Activated CD8-positive, alpha-beta memory T cell treated with anti-CD3 and anti-CD28 coated beads for 4 hours (primary cell): ENCODE measurements at regions not wholly inside any gene's neighbourhood (a gene's known extent, or its start where the extent isn't known, plus 50 kb on each side); places are given as distances from the start of the nearest gene placed in this dataset.

Experiments
- DNase-seq, 2 donors: peaks; one replicate each; pipeline ENCODE4 v3.0.0-alpha.2; 2020; ENCODE audit warnings: low read depth in 2 of 2

DNA sequence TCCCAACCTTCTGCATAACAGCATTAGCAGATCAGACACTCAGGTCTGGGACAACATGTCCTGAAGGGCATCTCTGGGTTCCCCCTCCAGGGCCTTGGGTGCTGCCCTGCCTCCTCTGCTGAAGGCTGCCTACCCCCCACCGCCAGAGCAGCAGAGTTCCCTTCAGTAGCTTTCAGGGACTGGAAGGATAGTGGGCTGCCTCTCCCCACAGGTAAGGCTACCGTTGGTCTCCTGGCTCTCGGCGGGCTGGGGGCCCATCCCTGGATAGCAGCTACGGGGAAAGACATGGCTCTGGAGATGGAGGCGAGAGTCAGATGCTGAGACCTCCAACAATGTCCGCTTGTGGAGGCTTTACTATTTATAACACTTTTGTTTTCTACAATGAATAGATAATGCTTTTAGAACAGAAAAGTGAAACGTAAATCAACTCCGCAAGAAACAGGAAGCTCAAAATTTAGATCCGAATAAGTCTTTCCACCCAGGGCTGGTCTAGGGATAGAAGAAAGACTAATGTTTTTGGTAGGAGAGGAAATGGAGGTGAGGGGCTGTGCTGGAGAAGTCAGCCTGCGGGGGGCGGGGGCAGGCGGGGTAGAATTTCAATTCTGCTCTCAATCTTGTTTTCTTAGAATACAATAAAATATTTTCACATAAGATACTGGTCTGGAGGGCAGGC lies 58.4 kb downstream of the ARL4C start:
- no peak for DNase-seq

DNA sequence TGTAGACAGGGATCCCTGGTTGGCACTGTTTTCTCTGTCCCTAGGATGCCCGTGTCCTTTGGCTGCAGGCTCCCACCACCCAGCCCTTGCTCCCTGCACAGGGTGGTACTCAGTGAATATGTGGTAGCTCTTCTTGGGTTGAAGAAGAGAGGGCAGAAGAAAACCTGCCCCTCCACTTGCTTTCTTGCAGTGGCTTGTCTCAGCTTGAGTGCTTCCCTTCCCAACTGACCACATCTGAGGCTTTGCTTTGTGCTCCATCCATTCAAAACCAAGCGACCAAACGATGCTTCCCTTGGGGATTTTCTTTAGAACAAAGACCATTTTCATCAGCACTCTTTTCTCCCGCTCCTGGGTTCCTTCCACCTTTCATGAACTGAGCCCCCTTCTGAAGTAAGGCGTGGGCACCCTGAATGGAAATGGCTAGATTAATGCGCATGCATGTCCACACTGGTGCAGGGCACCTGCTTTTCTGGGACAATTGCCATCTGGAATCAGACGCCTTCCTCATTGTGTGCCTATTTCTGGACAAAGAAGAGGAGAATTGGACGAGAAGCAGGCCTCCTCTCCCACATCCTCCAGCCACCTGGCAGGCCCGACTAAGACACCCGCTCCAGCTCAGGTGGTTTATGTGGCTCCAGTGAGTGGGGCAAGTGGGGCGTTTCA lies 59.1 kb downstream of the ARL4C start:
- no peak for DNase-seq

DNA sequence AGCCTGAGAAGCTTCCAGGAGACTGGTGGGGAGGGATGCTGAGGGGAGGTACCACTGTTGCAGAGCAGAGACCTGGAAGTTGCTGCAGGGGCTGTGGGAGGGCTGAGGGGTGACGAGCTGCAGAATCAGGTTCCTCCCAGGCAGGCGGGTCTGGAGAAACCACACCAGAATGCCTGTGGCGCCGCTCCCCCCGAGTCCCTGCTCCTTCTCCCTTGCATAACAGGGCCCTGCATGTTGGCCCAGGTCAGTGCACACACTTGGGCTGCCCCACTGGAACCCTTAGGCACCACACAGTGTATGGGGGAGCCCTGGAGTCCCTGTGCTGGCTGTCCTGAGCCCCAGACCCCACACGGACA lies 60.4 kb downstream of the ARL4C start:
- DNase-seq: no peak

DNA sequence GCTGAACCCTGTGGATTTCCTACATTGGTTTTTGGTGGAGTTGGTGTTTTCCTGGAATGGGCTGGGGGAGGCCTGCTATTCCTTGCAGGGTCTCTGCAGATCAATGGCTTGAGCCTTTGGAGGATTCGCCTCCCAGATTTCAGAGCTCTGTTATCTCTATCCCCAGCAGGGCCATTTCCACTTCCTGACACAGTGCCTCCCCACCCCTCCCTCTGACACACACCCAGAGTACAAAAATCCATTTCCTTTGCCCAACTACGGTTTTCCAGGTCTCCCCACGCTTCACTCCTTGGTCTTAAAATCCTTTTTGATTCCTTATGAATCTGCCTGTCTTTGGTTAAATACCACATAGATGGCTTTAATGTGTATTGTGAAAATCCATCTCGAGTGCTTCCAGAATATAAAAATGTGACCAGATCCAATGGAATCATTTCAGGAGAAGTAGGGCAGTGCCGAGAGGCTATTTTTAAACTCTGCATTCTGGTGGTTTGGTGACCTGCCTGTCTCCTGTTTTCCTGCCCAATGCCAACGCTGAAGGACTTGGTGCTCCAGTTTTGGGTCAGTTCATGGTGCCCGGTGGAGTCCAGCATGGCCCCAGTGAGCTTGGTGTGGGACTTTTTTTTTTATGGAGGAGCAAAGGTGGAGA lies 60.9 kb downstream of the ARL4C start:
- no peak for DNase-seq

DNA sequence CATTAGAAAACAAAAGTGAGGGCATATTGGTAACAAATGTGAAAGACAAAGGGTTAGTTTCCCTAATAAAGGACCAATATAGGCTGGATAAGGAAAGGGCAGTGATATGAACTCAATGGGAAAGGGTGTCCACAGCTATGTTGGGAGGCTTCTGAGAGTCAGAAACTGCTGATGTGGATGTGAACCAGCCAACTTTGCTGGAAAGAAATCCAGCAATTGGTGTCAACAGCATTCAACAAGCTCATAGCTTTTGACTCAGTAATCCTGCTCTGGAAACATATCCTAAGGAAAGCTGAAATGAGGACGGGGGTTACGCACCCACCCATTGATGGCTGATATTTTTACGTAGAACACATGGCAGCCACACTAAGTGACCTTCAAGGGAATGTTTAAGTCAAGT lies 63.7 kb downstream of the ARL4C start:
- DNase-seq: no peak

DNA sequence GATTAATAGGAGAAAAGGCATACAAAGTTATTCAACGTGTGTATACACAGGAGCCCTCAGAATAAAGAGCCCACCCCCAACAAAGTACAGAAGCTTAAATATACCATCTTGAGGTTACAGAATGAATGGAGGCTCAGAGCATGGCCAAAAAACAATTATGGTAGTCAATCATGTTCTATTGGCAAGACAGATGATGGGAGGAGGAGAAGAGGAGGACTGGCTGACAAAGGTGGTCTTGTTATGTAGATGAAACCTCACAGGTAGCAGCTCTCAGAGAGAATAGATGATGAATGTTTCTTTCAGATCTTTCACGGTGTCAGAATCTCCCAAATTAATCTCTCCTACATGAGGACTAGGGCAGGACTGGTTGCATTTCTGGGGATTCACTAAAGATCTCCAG lies 66.0 kb downstream of the ARL4C start:
- DNase-seq: no peak

DNA sequence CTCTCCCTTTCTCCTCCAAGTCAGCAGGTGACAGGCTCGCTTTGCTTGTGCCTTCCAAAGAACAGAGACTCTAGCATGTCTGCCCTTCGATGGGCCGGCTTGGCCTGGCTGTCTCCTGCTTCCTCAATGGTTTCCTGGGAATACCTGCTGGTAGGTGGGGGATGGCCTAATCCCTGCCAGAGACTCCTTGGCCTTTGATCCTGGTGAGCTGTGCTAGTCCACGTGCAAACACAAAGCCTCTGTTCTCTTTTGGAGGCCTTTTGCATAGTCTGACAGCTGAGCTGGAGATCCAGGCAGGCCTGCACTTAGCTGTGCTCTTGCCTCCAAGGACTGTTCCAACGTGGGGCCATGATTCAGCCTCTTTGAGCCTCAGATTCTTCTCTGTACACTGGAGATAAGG lies 67.6 kb downstream of the ARL4C start:
- DNase-seq: no peak

DNA sequence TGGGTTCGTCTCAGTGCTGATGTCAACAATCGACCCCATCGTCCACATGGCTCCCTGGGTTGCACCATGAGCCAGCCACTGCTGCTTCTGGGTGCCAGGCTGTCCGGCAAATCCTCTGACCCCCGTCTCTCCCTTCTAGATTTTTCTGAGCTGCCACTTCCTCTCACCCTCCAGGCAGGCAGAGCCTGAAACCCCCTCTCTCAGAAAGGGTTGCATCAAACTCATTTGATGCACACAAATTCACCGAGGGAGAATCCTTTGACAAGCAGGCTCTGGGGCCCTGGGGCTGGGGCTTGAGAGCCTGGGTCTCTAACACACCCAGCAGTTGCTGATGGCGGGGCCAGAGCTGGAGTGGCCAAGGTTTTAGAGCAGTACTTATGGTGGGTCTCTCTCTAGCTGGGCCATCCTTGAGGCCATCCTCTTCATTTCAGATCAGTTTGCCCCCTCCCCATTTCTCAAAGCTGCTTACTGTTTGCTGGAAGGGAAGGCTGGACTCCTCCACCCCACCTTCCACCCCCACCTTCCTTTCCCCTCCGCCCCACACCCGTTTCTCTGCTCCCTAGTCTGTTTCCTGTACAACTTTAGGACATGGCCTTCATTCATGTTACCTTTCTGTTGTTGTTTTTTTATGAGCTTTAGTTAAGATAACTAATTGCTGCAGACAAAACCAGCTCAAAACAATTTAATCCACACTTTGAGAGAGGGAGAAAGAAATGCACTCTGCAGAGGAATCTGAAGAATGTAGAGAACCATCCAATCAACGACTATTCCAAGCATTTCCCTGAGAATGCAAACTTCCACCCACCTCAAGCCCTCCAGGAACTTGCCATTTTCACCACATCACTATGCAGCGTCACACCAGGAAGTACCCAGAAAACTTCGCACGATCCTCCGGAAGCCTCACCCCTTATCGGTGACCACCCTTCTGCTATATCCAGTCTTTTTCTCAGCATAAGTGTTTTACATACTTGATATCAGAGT lies 69.5 kb downstream of the ARL4C start:
- no peak for DNase-seq

DNA sequence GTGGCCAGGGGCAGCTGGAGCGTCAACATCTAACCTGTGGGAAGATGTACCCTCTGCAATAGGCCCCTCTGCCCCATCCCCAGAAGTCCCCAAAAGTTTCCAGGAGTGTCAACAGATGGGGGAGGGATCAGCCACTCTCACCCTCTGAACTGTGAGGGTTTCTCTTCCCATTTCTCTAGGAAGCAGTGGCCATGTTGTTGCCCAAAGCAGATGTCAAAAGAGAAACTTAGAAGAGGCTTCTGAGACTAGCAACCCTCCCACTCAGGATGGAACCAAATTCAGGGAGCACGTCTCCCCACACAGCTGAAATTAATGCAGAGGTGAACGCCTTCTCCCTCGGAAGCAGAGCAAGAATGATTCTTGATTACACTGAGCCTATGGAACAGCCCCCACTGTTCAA lies 70.3 kb downstream of the ARL4C start:
- DNase-seq: no peak

DNA sequence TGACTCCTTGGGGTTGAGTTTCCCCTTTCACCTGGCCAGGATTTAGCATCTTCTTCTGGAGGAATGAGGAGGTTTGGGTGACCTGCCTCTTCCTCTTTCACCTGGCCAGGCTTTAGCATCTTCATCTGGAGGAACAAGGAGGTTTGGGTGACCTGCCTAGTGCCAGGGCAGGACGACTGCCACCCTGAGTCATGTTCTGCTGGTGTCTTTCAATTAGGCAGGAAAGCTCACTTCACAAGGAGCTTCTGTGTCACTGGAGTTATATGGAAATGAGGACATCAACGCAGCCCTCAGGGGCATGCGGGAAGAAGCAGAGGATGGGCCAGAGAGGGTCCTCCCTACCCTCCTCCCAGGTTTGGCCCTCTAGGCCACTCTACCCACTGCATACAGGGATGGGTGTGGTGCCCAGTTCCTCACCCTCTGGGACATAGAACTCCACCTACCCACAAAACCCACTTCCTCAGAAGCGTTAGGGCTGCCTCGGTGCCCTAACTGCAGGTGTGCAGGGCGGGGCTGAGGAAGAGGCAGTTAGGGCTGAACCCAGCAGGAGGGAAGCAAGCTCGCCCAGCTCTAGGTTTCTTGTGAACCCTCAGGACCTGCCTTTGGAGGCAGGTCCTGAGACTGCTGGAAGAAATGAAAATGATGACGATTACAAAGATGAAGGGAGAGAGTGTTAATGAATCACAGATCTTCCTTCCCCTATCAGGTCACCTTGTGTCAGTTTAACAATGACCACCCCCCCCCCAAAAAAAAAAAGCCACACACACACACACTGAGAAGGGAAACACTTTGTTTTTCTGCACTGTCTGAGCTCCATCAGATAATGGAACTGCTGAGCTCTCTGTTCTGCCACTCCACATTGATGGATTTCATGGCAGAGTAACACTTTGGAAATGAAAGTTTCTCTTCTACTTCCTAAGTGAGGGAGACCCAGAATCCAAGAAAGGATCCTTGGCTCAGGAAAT lies 71.0 kb downstream of the ARL4C start:
- DNase-seq: peak; percentile 23 to 44

DNA sequence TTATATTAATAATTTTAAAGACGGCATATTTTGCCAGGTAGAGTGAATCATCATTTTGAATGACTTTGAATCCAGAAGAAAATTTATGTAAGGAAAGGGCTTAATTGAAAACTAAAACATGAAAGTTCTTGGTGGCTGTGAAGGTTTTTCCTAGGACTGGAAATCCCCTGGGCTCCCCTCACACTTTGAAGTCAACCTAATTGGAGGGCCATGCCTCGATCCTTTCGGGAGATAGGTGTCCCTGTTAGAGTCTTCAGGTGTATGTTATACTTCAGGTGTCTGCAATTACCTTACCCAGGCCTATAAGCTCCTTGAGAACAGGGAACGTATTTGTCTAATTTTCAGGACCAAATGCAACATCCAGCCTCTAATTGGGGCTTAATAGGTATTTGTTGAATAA lies 73.0 kb downstream of the ARL4C start:
- no peak for DNase-seq

DNA sequence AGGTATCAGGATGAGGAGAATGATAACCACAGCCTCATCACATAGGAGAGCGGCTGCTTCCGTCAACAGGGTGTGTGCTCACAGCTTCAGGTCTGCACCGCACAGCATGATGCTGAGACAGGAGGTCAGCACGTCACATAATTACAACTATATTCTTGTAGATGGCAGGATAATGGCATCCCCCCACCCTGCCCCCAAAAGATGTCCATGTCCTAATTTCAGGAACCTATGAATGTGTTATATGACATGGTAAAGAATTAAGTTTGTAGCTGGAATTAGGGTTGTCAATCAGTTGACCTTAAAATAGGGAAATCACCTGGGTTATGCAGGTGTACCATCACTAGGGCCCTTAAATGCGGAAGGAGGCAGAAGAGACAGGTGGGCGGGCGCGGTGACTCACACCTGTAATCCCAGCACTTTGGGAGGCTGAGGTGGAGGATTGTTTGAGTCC lies 73.9 kb downstream of the ARL4C start:
- DNase-seq: peak in 1 of 2 donors; percentile 30

DNA sequence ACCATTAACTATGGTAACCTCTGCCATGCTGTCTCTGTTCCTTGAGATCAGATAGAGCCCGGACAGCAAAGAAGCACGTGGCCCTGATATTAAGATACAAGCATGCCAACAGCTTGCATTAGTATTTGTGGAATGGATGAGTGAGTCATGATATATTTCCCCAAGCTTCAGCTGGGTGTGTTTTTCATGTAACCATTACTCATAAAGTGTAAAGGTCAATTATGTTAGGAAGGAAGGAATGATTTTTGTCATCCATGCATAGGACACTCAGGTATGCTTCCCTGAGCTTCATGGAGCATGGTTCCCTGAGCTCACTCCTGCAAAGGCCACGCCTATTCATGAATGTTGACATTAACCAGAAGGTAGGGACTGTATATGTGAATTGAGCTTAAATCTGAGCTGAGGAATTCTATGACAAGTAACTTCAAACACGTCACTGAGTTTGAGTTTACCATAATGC lies 74.6 kb downstream of the ARL4C start:
- no peak for DNase-seq

DNA sequence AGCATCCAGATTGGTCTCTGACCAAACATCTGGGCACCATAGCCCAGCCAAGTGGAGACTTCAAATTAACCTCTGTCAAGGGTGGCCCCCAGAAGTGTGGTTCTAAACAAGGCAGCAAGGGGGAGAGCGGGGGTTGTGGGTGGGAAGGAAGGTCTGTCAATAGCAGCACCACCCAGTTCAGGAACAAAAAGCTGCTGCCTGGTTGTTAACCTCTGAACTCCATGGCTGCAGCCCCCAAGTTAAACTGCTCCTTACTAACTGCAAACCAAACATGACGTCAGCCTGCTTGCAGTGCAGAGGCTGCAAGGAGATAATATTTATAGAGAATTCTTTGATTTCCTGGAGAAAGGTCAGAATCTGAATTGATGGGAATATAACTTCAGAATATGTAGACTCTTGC lies 76.5 kb downstream of the ARL4C start:
- no peak for DNase-seq

DNA sequence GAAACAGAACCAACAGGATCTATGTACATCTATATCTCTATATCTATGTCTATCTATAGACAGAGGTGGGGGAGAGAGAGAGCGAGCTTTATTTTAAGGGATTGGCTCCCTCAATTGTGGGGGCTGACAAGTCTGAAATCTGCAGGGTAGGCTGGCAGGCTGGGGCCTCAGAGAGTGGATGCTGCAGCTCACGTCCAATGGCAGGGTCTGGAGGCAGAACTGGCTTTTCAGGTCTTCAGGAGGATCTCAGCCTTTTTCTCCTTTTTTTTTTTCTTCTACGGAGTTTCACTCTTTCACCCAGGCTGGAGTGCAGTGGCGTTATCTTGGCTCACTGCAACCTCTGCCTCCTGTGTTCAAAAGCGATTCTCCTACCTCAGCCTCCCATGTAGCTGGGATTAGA lies 77.2 kb downstream of the ARL4C start:
- DNase-seq: no peak

DNA sequence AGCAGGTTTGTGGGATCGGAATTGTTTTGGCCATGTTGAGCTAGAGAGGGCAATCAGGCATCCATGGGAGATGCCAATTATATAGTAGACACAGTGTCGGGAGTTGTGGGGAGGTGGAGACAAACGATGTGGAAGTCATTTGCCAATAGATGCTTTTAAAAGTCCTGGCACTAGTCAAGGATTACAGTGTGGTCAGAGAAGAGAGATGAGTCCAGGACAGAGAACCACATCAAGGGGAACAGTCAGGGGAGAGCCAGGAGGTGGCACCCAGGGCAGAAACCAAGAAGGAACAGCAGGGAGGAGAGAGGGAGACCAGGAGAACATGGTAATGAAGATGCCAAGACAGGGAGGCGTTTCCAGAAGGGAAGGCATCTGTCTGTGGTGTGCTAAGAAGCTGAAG lies 81.2 kb downstream of the ARL4C start:
- no peak for DNase-seq

DNA sequence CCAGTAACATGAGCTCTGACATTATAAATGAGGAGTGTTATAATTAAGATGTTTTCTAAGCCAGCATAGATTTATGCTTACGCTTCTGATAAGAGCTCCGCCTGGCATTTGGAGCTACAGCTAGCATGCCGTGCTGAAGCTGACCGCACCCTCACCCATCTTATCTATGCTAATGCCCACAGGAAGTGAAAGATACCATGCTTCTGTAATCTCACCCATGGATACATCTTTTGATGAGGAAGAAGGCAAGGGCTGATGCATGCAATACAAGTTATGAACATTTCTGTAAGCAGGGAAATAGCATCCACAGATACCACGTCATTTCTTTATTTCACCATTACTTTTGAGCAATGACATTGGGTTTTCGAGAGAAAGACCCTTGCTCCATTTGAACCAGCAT lies 82.3 kb downstream of the ARL4C start:
- DNase-seq: no peak

DNA sequence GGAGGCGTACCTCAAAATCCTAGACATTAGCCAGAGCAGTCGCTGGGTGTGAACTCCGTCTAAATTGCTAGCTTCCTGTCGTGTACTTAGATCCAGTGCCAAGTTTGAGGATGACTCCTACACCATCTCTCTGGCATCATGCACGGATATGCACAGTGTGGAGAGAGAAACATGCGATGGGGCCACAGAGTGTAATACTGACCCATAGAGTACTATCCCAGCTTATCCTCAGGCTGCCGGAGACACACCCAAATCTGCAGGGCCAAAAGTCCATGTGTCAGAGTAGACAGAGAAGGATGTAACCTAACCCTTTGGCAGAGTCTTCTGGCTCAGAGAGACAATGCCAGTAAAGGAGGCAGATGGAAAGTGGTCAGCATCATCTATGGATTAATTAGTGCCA lies 84.2 kb downstream of the ARL4C start:
- DNase-seq: no peak

DNA sequence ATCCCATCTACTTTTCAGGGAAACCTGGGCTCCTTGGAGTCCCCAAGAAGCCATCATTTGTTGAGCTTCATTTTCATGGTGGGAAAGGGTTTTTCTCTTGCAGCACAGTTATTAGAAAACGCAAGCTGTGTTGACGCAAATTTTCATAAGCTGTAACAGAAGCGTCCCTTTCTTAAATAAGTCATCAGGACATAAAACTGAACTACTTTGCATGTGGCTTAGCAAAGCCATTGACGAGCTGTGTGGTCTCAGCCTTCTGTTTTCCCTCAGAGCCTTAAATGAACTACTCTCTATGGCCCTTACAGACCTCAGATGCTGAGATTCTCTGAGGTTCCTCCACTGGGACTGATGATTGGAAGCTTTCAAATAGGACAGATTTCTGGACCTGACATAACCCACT lies 85.1 kb downstream of the ARL4C start:
- no peak for DNase-seq

DNA sequence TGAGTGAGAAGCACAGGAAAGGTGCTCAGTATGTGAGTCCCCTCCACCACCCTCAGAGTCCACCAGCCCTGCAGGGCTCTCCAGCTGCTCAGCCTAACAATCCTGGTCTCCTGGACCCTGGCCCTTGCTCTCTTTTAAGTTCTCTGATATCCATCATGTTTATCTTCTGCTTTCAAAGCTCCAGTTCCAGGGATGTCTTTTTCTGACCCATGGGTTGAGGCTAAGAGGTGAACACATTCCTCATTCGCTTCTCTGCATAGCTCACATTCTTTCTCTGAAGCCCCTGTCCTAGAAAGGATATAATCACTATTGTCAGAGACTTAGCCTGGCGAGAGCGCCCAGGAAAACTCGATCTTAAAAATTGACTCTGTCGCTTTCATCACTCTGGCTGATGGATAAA lies 86.4 kb downstream of the ARL4C start:
- no peak for DNase-seq

DNA sequence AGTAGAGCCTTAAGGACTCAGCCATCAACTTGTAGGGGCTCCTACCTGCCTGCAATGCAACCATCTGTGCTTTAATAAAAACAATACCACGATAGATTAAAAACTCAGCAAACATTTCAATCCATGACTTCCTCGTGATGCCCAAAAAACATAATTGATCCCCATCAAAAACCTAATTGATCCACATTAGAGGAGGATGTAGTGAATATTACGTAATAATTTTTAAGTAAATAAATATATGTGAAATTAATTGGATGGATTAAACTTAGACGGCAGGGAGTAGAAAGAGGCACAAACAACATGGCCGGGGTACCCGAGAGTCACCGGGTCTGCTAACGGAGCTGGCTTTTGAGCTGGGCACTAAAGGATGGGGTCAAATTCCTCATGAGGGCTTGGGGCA lies 87.3 kb downstream of the ARL4C start:
- DNase-seq: no peak
